GM18867 (cell line): ENCODE measurements at regions not wholly inside any gene's neighbourhood (a gene's known extent, or its start where the extent isn't known, plus 50 kb on each side); places are given as distances from the start of the nearest gene placed in this dataset.
"Not testable (repeated sequence)": the region's sequence is repeated elsewhere in the genome, so short reads cannot be mapped to it uniquely, and the experiment has no call there.

Source experiments
- ATAC-seq: cut with Tn5 transposase; IDR thresholded peaks from one replicate; pipeline ENCODE4 v1.9.1; 2021; ENCODE audit warnings: mild to moderate bottlenecking, moderate library complexity; ENCODE audit not compliant: unreplicated experiment

- ATAC-seq, result not testable (repeated sequence)
Measured at GRCh38 chr4:4030509-4030908, 196.2 kb downstream of the OTOP1 start.

DNA sequence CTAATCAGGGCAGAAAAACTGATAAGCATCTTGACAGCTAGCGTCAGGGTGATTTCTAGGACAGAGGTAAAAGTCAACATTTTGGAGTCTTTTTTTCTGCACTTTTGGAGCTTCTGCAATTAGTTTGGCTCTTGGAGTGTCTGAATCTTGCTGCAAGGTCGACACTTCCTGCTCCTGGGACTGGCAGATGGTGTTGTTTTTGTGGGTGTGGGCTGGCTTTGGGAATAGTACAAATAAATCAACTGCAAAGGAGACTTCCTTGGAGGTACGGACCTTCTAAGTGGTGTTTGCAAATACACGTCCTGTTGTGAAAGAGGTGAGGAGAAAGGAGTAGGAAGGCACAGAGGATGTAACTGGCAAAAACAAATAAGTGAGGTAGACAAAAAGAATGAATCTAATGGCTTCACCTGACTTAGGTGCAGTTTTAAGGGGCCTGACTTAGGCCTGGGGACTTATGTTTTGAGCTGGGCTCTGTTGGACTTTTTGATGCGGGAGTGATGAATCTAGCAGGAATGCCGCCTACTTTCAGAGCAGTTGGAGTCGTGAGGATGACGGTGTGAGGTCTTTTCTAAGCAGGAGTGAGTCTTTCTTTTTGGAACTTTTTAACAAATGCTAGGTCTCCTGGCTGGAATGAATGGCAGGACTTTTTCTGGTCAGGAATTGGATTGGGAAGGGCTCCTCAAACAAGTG lies 195.1 kb downstream of the OTOP1 start:
- not testable (repeated sequence) for ATAC-seq

- ATAC-seq, result not testable (repeated sequence)
Measured at GRCh38 chr4:4032364-4032763, 194.4 kb downstream of the OTOP1 start.

- not testable (repeated sequence) for ATAC-seq
Measured at GRCh38 chr4:4032801-4033605, 193.7 kb downstream of the OTOP1 start.

GRCh38 chr4:4037399-4038138 lies 189.2 kb downstream of the OTOP1 start:
- ATAC-seq, result not testable (repeated sequence)

GRCh38 chr4:4045823-4046222 lies 180.9 kb downstream of the OTOP1 start:
- ATAC-seq, result not testable (repeated sequence)

DNA sequence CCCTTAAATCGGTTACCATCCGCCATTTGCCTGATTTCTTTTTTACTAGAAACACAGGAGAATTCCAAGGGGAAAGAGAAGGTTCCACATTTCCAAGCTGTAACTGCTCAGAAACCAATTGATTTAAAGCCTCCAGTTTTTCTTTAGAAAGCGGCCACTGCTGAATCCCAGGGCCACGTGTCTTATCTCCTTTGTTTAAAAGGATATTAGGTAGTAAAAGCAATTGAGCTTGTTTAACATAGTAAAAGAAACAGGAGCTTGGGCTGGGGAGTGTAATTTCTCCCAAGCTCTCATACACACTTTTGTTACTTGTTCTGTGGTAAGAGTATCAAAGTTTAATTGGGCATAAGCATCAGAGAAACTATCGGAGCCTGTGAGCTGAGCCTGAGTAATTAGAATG lies 180.0 kb downstream of the OTOP1 start:
- not testable (repeated sequence) for ATAC-seq

DNA sequence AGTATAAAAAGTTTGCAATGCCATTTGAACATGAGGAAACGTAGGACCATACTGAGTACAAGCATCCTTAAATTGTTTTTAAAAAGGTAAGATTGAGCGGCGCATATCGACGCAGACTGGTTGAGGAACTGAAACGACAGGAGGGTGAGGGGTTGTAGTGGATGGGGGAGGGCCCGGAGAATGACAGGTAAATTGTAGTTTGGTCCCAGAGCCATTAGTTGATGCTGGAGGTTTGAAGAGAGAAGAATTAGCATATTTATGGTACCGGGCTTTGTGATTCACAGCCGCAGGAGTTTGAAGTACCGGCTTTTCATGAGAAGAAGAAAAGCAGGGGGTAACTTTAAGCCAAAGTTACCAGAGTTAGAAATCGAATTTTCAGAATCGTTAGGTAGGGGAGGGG lies 179.5 kb downstream of the OTOP1 start:
- not testable (repeated sequence) for ATAC-seq

DNA sequence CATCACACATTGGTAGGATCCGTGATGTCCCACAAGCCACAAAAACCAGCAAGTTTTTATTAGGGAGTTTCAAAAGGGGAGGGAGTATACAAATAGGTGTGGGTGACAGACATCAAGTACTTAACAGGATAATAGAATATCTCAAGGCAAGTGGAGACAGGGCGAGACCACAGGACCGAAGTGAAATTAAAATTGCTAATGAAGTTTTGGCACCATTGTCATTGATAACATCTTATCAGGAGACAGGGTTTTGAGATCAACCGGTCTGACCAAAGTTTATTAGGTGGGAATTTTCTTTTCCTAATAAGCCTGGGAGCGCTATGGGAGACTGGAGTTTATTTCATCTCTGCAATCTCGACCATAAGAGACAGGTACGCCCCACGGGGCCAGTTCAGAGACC lies 178.5 kb downstream of the OTOP1 start:
- ATAC-seq, result not testable (repeated sequence)

DNA sequence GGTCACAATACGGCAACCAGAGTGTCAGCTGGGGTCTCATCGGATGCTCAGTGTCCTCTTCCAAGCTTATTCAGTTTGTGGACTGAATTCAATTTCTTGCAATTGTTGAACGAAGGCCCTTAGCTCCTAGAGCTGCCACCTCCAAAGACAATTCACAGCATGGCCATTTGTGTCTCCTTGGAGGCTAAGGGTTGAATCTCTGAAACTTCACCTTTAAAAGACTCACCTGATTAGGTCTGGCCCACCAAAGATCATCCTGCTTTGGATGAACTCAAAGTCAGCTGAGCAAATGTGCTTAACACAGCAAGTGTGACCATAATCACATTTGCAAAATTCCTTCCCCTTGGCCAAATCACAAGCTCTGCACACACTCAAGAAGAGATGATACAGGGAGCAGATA lies 175.9 kb downstream of the OTOP1 start:
- not testable (repeated sequence) for ATAC-seq

GRCh38 chr4:4052933-4053332 lies 173.8 kb downstream of the OTOP1 start:
- not testable (repeated sequence) for ATAC-seq

- not testable (repeated sequence) for ATAC-seq
Measured at GRCh38 chr4:4057226-4057625, 169.5 kb downstream of the OTOP1 start.

DNA sequence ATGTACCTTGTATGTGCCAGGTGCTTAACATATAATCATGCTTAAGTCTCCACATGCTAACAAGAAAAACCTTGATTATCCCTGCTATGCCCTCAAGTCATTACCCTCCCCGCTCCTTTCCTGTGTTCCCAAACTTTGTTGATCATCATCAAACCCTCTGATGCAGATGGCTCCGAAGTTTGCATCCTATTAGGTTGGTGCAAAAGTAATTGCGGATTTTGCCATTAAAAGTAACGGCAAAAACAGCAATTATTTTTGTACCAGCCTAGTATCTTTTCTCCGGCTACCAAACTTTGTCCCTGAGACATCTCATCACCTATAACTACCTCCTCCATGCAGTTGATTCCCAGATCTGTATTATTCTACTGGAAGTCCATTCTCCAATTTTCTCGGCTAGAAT lies 142.6 kb downstream of the OTOP1 start:
- ATAC-seq, result not testable (repeated sequence)

DNA sequence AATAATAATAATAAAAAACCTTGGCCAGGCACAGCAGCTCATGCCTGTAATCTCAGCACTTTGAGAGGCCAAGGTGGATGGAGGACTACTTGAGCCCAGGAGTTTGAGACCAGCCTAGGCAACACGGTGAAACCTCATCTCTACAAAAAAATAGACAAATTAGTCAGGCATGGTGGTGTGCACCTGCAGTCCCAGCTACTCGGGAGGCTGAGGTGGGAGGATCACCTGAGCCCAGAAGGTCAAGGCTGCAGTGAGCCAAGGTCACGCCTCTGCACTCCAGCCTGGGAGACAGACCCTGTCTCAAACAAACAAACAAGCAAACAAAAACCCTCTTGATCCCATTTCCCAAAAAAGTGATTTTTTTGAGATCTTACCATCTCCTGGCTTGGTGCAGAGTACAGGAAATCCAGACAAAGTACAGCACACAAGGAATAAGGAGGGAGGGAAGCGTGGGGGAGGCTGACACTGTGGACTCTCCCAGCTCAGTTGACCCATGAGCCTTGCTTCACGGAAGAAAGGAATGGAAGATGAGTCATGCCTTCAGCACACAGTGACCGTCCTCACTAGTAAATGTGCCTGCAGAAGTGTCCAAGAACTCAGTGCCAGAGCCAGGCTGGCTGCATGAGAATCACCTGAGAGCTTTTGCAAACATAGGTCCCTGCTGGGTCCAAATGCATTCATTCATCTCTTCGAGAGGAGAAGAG lies 136.9 kb downstream of the OTOP1 start:
- not testable (repeated sequence) for ATAC-seq

- not testable (repeated sequence) for ATAC-seq
Measured at GRCh38 chr4:4090720-4091119, 136.0 kb downstream of the OTOP1 start.

DNA sequence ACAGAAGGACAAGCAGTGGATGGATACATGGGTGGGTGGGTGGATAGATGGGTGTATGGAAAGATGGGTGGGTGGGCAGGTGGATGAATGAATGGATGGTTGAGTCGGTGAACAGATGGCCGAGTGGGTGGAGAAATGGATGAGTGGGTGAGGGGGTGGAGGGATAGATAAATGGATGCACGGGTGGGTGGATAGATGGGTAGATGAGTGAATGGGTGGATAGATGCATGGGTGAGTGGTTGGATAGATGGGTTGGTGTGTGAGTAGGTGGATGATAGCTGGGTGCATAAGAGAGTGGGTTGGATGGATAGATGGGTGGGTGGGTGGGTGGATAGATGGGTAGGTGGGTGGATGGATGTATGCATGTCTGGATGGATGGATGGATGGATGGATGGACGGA lies 134.6 kb downstream of the OTOP1 start:
- ATAC-seq, result not testable (repeated sequence)

DNA sequence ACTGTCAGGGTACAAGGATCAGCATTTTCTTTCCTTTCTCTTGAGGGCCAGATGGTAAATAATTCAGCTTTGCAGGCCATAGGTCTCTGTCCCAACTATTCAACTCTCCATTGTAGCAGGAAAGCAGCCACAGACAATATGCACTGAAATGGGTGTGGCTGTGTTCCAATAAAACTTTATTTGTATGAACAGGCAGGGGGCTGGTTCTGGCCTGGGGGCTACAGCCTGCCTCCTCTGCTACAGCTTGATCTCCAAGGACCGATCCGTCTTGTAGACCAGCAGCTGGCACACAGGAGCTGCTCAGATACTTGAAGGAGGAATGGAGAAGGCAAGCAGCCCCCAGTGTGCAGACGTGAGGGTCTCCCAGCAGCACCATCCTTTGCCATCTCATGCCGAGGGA lies 127.1 kb downstream of the OTOP1 start:
- not testable (repeated sequence) for ATAC-seq

DNA sequence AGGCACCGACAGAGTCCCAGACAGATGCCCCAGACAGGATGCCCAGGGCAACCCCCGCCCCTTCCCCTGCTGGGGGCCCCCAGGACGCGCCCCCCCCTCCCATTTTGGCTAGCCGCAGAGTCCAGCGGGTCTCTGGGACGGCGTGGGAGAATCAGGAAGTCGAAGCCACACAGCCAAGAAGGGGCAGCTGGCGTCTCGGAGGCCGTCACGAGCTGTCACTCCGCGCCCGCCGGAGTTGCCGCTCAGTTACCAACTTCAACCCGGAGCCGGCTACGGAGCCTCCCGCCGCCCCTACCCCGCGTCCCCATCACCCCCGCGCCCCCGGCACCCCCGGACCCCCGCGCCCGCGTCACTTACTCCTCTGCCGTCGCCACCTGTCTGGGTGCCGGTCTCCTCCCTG lies 119.8 kb downstream of the OTOP1 start:
- not testable (repeated sequence) for ATAC-seq

- not testable (repeated sequence) for ATAC-seq
Measured at GRCh38 chr4:4107411-4108107, 119.2 kb downstream of the OTOP1 start.

DNA sequence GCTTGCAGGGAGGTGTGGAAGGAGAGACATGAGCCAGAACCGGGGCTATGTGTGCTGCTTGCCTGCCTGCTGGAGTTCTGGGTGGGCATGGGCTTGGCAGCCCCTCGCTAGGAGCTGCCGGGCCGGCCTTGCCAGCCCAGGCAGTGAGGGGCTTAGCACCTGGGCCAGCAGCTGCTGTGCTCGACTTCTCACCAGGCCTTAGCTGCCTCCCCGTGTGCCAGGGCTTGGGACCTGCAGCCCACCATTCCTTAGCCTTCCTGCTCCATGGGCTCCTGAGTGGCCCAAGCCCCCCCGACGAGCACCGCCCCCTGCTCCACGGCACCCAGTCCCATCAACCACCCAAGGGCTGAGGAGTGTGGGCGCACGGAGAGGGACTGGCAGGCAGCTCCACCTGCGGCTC lies 111.3 kb downstream of the OTOP1 start:
- ATAC-seq, result not testable (repeated sequence)
